PFSK-1 (cell line): ENCODE measurements at regions not wholly inside any gene's neighbourhood (a gene's known extent, or its start where the extent isn't known, plus 50 kb on each side); places are given as distances from the start of the nearest gene placed in this dataset.

ENCODE experiments used
- POLR2AphosphoS5 ChIP-seq: IDR thresholded peaks from 2 replicates; pipeline ENCODE4 v1.6.1; 2012; ENCODE audit warnings: low read depth, mild to moderate bottlenecking, control low read depth, low read length, moderate library complexity
- TAF1 ChIP-seq: IDR thresholded peaks from 2 replicates; pipeline ENCODE4 v1.6.1; 2012; ENCODE audit warnings: low read length, control low read depth, borderline replicate concordance; ENCODE audit not compliant: insufficient read depth
- TF ChIP-seq, protein P1 (sequence below), 2 experiments: IDR thresholded peaks; 2 replicates each; pipeline versions ENCODE4 v1.6.1 to v1.8.0; 2011 to 2012; ENCODE audit warnings: low read depth in 2 of 2, low read length in 2 of 2, control low read depth in 1 of 2, inconsistent platforms in 1 of 2, mild to moderate bottlenecking in 1 of 2, moderate library complexity in 1 of 2; ENCODE audit not compliant: insufficient read depth in 1 of 2

DNA sequence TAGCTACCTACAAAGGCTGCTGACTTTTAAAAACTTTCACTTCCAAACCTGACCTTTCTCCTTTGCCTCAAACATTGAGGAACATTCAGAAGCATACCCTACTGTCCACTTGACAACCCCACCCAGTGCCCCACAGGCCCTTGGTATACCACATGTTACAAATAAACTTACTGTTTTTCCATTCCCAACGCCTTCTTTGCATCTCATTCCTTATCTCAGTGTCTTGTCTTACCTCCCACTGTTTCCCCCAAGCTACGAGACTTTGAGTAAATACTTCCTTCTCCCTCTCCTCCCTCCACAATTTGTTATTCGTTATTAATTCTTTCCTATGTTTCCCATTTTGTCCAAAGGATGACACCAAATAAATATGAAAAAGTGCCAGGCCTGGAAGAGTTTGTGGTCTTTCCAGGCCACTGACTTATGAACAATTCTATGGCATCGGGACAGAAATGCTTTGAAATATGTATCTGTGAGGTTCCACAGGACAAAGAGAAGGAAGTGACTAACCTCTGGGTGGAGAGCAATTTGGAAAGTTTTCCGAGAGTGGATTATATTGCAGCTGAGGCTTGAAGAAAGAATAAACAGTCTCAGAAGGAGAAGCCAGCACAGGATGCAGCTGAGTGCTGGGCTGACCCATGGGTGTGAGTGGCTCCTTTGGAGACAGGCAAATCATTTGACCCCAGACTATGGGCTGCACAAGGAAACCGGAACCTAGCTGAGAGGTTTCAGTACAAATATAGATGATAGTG lies 409.0 kb downstream of the LPIN1 start:
- TF ChIP-seq, protein P1, sequence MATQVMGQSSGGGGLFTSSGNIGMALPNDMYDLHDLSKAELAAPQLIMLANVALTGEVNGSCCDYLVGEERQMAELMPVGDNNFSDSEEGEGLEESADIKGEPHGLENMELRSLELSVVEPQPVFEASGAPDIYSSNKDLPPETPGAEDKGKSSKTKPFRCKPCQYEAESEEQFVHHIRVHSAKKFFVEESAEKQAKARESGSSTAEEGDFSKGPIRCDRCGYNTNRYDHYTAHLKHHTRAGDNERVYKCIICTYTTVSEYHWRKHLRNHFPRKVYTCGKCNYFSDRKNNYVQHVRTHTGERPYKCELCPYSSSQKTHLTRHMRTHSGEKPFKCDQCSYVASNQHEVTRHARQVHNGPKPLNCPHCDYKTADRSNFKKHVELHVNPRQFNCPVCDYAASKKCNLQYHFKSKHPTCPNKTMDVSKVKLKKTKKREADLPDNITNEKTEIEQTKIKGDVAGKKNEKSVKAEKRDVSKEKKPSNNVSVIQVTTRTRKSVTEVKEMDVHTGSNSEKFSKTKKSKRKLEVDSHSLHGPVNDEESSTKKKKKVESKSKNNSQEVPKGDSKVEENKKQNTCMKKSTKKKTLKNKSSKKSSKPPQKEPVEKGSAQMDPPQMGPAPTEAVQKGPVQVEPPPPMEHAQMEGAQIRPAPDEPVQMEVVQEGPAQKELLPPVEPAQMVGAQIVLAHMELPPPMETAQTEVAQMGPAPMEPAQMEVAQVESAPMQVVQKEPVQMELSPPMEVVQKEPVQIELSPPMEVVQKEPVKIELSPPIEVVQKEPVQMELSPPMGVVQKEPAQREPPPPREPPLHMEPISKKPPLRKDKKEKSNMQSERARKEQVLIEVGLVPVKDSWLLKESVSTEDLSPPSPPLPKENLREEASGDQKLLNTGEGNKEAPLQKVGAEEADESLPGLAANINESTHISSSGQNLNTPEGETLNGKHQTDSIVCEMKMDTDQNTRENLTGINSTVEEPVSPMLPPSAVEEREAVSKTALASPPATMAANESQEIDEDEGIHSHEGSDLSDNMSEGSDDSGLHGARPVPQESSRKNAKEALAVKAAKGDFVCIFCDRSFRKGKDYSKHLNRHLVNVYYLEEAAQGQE (IDR thresholded peaks at IDR 0.05; ENCODE audit: insufficient read depth in 1 of 2, low read depth in 2 of 2, low read length in 2 of 2), result no peak; a peak in 1 of 4 replicates
- TF ChIP-seq TAF1 (0 out of 2 replicates have a peak, but pooled peaks have one; percentile 59), POLR2AphosphoS5 (peak; percentile 67)
